SU-DHL-6 (cell line): ENCODE measurements at regions not wholly inside any gene's neighbourhood (a gene's known extent, or its start where the extent isn't known, plus 50 kb on each side); places are given as distances from the start of the nearest gene placed in this dataset.

ENCODE experiments used
- EZH2phosphoT487 ChIP-seq: fragments of 200-600 bp; sonication (generic), shearing (Covaris generic); conservative IDR thresholded peaks from 2 replicates; pipeline ENCODE4 v1.6.1; 2018; ENCODE audit warnings: mild to moderate bottlenecking, antibody characterized with exemption, low read length, moderate library complexity, mixed read lengths
- TF ChIP-seq, protein P1 (sequence below): fragments of 200-600 bp; sonication (generic); IDR thresholded peaks from one replicate; pipeline ENCODE4 v1.5.1; 2017; ENCODE audit warnings: antibody characterized with exemption, mild to moderate bottlenecking, low read length, moderate library complexity; ENCODE audit not compliant: insufficient read depth, poor library complexity, severe bottlenecking

DNA sequence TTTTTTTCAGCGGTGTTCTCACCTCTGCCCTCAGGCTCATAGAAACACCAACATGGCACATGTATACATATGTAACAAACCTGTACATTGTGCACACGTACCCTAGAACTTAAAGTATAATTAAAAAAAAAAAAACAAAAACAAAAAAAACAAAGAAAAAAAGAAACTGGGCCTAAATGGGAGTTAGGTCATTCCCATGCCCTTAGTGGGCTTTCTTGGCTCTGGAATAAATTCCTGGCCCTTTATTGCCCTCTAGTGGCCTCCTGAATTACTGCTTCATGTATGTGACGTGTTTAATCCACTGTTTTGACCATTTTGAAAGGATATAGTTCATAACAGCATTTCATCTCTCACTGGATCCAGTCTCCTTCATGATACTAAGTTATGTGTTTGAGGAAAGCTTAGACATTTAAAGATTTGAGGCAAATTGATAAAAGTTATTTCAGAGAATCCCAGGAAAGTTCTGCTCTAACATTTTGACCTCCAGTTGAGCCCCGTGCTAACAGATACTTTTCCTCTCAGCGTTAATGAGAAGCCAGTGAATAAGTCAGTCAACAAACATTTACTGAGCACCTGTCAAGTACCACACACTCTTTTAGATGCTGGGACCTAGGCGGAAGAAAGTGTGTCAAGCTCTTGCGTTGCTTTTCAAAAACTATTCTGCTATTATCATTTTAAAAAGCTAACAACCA lies 54.7 kb upstream of the SYPL1 start:
- TF ChIP-seq, protein P1, sequence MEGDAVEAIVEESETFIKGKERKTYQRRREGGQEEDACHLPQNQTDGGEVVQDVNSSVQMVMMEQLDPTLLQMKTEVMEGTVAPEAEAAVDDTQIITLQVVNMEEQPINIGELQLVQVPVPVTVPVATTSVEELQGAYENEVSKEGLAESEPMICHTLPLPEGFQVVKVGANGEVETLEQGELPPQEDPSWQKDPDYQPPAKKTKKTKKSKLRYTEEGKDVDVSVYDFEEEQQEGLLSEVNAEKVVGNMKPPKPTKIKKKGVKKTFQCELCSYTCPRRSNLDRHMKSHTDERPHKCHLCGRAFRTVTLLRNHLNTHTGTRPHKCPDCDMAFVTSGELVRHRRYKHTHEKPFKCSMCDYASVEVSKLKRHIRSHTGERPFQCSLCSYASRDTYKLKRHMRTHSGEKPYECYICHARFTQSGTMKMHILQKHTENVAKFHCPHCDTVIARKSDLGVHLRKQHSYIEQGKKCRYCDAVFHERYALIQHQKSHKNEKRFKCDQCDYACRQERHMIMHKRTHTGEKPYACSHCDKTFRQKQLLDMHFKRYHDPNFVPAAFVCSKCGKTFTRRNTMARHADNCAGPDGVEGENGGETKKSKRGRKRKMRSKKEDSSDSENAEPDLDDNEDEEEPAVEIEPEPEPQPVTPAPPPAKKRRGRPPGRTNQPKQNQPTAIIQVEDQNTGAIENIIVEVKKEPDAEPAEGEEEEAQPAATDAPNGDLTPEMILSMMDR = peak; percentile 73
- no peak for TF ChIP-seq EZH2phosphoT487
